HG03095 (cell line): ENCODE measurements at regions not wholly inside any gene's neighbourhood (a gene's known extent, or its start where the extent isn't known, plus 50 kb on each side); places are given as distances from the start of the nearest gene placed in this dataset.

ENCODE experiments used
- ATAC-seq: cut with Tn5 transposase; IDR thresholded peaks from one replicate; pipeline ENCODE4 v1.9.1; 2021; ENCODE audit warnings: moderate library complexity; ENCODE audit not compliant: unreplicated experiment

GRCh38 chr11:45089251-45089650 is 57.2 kb upstream of the PRDM11 start:
- no peak for ATAC-seq

GRCh38 chr11:45089676-45090499 is 56.6 kb upstream of the PRDM11 start:
- ATAC-seq, result no peak

- no peak for ATAC-seq
These were observed 55.8 kb upstream of the PRDM11 start for GRCh38 chr11:45090607-45091006.

- ATAC-seq, result no peak
These were observed 54.7 kb upstream of the PRDM11 start for GRCh38 chr11:45091563-45092403.

- ATAC-seq, result no peak
These were observed 54.0 kb upstream of the PRDM11 start for GRCh38 chr11:45092404-45092785.

- no peak for ATAC-seq
These were observed 53.3 kb upstream of the PRDM11 start for GRCh38 chr11:45092901-45093760.

GRCh38 chr11:45093761-45094455 is 52.5 kb upstream of the PRDM11 start:
- no peak for ATAC-seq

GRCh38 chr11:45094958-45095690 is 51.3 kb upstream of the PRDM11 start:
- ATAC-seq, result no peak

GRCh38 chr11:45095691-45096010 is 50.8 kb upstream of the PRDM11 start:
- no peak for ATAC-seq

GRCh38 chr11:45096636-45097035 is 49.8 kb upstream of the PRDM11 start:
- ATAC-seq, result no peak
